ENCODE measurements at regions not wholly inside any gene's neighbourhood (a gene's known extent, or its start where the extent isn't known, plus 50 kb on each side); places are given as distances from the start of the nearest gene placed in this dataset.

- TF ChIP-seq CTCF (IDR thresholded peaks at IDR 0.05) (no peak), POLR2AphosphoS5 (IDR thresholded peaks at IDR 0.05) (no peak)
Observed at GRCh38 chr15:98167722-98168268, 207.3 kb downstream of the ARRDC4 start.
